ENCODE measurements at regions not wholly inside any gene's neighbourhood (a gene's known extent, or its start where the extent isn't known, plus 50 kb on each side); places are given as distances from the start of the nearest gene placed in this dataset.

DNA sequence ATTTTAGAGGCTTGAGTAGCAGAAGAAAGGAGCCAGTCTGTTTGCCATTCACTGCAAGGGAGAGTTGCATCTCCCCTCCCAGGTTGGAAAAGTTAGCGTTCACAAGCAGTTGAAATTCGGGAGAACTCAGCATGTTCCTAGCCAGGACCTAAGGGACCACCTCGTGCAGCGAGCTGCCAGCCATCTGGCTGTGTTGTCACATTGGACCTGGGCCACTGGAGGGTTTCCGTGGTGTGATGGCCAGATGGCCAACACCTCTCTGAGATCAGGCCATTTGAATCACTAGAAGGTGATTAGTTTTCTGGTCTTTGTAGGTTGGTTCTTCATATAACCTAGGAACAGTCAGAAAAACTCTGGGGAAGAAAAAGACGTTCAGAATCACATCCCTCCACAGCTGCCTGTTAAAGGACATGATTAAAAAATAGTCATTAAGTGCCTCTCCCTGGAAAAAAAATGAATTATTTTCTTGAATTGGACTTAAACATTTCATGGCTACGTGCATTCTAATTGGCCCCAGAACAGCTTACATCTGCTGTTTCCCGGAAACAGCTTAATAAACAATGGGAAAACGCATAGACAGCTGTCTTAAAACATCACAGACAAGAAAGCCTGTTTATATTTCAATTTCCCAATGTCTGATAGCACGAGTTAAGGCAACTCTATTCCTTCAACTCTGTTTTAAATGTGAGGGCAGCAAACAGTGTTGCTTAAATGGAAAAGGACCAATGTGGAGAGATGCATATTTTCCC, 303.9 kb downstream of the TENT4A start:
- TF ChIP-seq, protein P1, sequence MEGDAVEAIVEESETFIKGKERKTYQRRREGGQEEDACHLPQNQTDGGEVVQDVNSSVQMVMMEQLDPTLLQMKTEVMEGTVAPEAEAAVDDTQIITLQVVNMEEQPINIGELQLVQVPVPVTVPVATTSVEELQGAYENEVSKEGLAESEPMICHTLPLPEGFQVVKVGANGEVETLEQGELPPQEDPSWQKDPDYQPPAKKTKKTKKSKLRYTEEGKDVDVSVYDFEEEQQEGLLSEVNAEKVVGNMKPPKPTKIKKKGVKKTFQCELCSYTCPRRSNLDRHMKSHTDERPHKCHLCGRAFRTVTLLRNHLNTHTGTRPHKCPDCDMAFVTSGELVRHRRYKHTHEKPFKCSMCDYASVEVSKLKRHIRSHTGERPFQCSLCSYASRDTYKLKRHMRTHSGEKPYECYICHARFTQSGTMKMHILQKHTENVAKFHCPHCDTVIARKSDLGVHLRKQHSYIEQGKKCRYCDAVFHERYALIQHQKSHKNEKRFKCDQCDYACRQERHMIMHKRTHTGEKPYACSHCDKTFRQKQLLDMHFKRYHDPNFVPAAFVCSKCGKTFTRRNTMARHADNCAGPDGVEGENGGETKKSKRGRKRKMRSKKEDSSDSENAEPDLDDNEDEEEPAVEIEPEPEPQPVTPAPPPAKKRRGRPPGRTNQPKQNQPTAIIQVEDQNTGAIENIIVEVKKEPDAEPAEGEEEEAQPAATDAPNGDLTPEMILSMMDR (IDR thresholded peaks at IDR 0.05; ENCODE audit: insufficient read depth, low read length, poor library complexity, severe bottlenecking), result no peak
- no peak for TF ChIP-seq EZH2phosphoT487 (conservative IDR thresholded peaks at IDR 0.05; ENCODE audit: low read length)

All from SU-DHL-6 (cell line).